ENCODE measurements at regions not wholly inside any gene's neighbourhood (a gene's known extent, or its start where the extent isn't known, plus 50 kb on each side); places are given as distances from the start of the nearest gene placed in this dataset.
"Not testable (repeated sequence)": the region's sequence is repeated elsewhere in the genome, so short reads cannot be mapped to it uniquely, and the experiment has no call there.

- H3K4me1 ChIP-seq (ENCODE audit: insufficient read depth, low read length) = no peaks in the 10 kb centered on the region
- H3K4me3 ChIP-seq (ENCODE audit: low read length) = no peak overlapping the region
- no peaks in the 10 kb centered on the region for H3K27me3 ChIP-seq (ENCODE audit: insufficient read depth, low read length)
- no peaks in the 10 kb centered on the region for H3K9me3 ChIP-seq (ENCODE audit: low read depth, low read length)
Measured at GRCh38 chr1:189212606-189213005, 1265.1 kb downstream of the BRINP3 start.

GRCh38 chr1:189216886-189217285 lies 1260.8 kb downstream of the BRINP3 start:
- Histone ChIP-seq H3K4me3 (ENCODE audit: low read length) (no peak overlapping the region), H3K4me1 (ENCODE audit: insufficient read depth, low read length) (no peaks in the 10 kb centered on the region), H3K9me3 (ENCODE audit: low read depth, low read length) (no peaks in the 10 kb centered on the region), H3K27me3 (ENCODE audit: insufficient read depth, low read length) (no peaks in the 10 kb centered on the region)

DNA sequence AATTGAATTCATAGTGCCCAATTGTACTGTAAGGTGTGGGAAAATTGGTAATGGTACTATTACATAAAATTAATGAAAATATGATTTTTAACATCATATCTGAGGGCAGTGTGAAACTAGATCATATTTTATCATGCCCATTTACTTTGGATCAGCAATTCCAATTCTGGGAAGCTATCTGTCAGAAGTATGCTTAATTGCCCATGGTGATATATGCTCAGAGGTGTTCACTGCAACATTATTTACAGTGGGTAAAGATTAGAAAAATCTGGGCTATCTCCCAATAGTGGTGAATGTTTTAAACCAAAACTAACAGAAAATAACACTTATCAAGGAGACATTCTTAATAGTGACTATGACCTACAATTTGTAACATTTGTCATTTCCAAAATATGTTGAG lies 1260.0 kb downstream of the BRINP3 start:
- Histone ChIP-seq H3K4me3 (ENCODE audit: low read length) (no peak overlapping the region), H3K9me3 (ENCODE audit: low read depth, low read length) (no peaks in the 10 kb centered on the region), H3K4me1 (ENCODE audit: insufficient read depth, low read length) (no peaks in the 10 kb centered on the region), H3K27me3 (ENCODE audit: insufficient read depth, low read length) (no peaks in the 10 kb centered on the region)

- Histone ChIP-seq H3K4me3 (ENCODE audit: low read length) (no peak overlapping the region), H3K27me3 (ENCODE audit: insufficient read depth, low read length) (no peaks in the 10 kb centered on the region), H3K9me3 (ENCODE audit: low read depth, low read length) (no peaks in the 10 kb centered on the region), H3K4me1 (ENCODE audit: insufficient read depth, low read length) (no peaks in the 10 kb centered on the region)
Measured at GRCh38 chr1:189220750-189221149, 1256.9 kb downstream of the BRINP3 start.

DNA sequence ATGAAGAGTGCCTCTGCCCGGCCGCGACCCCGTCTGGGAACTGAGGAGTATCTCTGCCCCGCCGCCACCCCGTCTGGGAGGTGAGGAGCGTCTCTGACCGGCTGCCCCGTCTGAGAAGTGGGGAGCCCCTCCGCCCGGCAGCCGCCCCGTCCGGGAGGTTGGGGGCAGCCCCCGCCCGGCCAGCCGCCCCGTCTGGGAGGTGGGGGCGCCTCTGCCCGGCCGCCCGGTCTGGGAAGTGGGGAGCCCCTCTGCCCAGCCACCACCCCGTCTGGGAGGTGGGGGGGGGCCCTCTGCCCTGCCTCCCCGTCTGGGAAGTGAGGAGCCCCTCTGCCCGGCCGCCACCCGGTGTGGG lies 1251.9 kb downstream of the BRINP3 start:
- H3K27me3 ChIP-seq (ENCODE audit: insufficient read depth, low read length); H3K4me1 ChIP-seq (ENCODE audit: insufficient read depth, low read length); H3K4me3 ChIP-seq (ENCODE audit: low read length); H3K9me3 ChIP-seq (ENCODE audit: low read depth, low read length): not testable (repeated sequence)

- Histone ChIP-seq H3K27me3 (ENCODE audit: insufficient read depth, low read length) (no peaks in the 10 kb centered on the region), H3K4me1 (ENCODE audit: insufficient read depth, low read length) (no peaks in the 10 kb centered on the region)
Measured at GRCh38 chr1:189226779-189227178, 1250.9 kb downstream of the BRINP3 start.

GRCh38 chr1:189237008-189237407 lies 1240.7 kb downstream of the BRINP3 start:
- no peaks in the 10 kb centered on the region for H3K9me3 ChIP-seq (ENCODE audit: low read depth, low read length)
- no peaks in the 10 kb centered on the region for H3K27me3 ChIP-seq (ENCODE audit: insufficient read depth, low read length)
- H3K4me1 ChIP-seq (ENCODE audit: insufficient read depth, low read length) = no peaks in the 10 kb centered on the region

More at GRCh38 chr1:189226779-189227178, 1250.9 kb downstream of the BRINP3 start:
- no peaks in the 10 kb centered on the region for H3K9me3 ChIP-seq (ENCODE audit: low read depth, low read length)
- no peak overlapping the region for H3K4me3 ChIP-seq (ENCODE audit: low read length)

GRCh38 chr1:189253601-189254350 lies 1223.9 kb downstream of the BRINP3 start:
- no peaks in the 10 kb centered on the region for H3K4me1 ChIP-seq (ENCODE audit: insufficient read depth, low read length)
- H3K27me3 ChIP-seq (ENCODE audit: insufficient read depth, low read length) = no peaks in the 10 kb centered on the region
- H3K4me3 ChIP-seq (ENCODE audit: low read length) = no peak overlapping the region
- H3K9me3 ChIP-seq (ENCODE audit: low read depth, low read length) = no peaks in the 10 kb centered on the region

More at GRCh38 chr1:189237008-189237407, 1240.7 kb downstream of the BRINP3 start:
- H3K4me3 ChIP-seq (ENCODE audit: low read length) = no peak overlapping the region

GRCh38 chr1:189261128-189261527 lies 1216.5 kb downstream of the BRINP3 start:
- H3K4me1 ChIP-seq (ENCODE audit: insufficient read depth, low read length); H3K4me3 ChIP-seq (ENCODE audit: low read length); H3K27me3 ChIP-seq (ENCODE audit: insufficient read depth, low read length): not testable (repeated sequence)

GRCh38 chr1:189269011-189269410 lies 1208.7 kb downstream of the BRINP3 start:
- H3K4me1 ChIP-seq (ENCODE audit: insufficient read depth, low read length) = no peaks in the 10 kb centered on the region
- no peaks in the 10 kb centered on the region for H3K27me3 ChIP-seq (ENCODE audit: insufficient read depth, low read length)
- no peak overlapping the region for H3K4me3 ChIP-seq (ENCODE audit: low read length)
- H3K9me3 ChIP-seq (ENCODE audit: low read depth, low read length) = peaks cover 34% of the 10 kb centered on the region

More at GRCh38 chr1:189261128-189261527, 1216.5 kb downstream of the BRINP3 start:
- H3K9me3 ChIP-seq (ENCODE audit: low read depth, low read length) = peaks cover 12% of the 10 kb centered on the region

DNA sequence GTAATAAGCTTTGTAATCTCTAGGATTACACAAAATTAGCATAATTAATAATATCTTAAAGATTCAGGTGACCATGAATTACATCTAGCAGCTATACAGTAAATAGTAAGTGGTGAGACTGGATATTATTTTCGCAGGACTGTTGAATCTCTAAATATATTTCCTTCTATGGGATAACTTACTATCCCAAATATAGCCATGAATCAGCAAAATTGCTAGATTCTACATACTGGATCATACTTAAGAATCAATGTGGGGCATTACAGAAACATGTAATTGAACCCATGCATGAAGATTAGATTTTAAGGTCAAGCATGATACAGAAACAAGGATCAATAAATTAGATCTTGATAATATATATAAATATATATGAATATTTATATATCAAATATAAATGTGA lies 1203.4 kb downstream of the BRINP3 start:
- no peaks in the 10 kb centered on the region for H3K27me3 ChIP-seq (ENCODE audit: insufficient read depth, low read length)
- no peaks in the 10 kb centered on the region for H3K4me1 ChIP-seq (ENCODE audit: insufficient read depth, low read length)
- no peak overlapping the region for H3K4me3 ChIP-seq (ENCODE audit: low read length)
- peaks cover 13% of the 10 kb centered on the region for H3K9me3 ChIP-seq (ENCODE audit: low read depth, low read length)

DNA sequence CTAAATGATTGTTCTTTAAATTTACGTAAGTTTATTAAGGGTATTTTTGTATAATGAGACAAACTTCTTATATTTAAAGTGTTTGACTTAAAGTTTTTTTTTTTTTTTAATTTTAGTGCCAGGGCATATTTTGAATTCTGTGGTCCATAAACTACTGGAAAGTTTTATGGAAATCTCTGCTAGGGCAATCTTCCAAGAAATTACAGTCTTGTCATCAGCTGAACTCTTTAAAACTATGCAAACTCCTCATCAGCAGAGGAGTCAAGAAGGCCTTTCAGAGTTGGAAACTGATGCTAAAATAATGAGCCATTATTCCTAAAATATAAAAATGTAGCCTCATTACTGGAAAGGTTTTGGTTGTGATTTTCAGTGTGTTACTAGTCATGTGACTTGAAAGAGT lies 1201.9 kb downstream of the BRINP3 start:
- Histone ChIP-seq H3K4me3 (ENCODE audit: low read length) (no peak overlapping the region), H3K4me1 (ENCODE audit: insufficient read depth, low read length) (no peaks in the 10 kb centered on the region), H3K9me3 (ENCODE audit: low read depth, low read length) (peaks cover 12% of the 10 kb centered on the region), H3K27me3 (ENCODE audit: insufficient read depth, low read length) (no peaks in the 10 kb centered on the region)

DNA sequence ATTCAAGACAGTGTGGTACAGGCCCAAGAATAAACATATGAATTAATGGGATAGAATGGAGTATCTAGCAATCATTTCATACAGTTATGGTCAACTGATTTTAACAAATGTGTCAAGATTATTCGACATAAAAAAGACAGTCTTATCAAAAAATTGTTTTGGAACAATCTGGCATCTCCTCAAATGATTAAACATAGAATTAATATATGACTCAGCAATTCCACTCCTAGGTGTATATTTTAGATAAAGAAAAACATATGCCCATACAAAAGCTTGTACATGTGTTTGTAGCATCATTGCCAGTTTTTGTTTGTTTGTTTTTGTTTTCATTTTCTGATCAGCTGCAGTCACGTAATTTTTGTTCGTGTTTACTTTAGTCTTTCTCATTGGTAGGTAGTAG lies 1188.3 kb downstream of the BRINP3 start:
- Histone ChIP-seq H3K9me3 (ENCODE audit: low read depth, low read length) (no peaks in the 10 kb centered on the region), H3K4me1 (ENCODE audit: insufficient read depth, low read length) (no peaks in the 10 kb centered on the region), H3K27me3 (ENCODE audit: insufficient read depth, low read length) (no peaks in the 10 kb centered on the region), H3K4me3 (ENCODE audit: low read length) (no peak overlapping the region)

GRCh38 chr1:189301235-189301634 lies 1176.4 kb downstream of the BRINP3 start:
- Histone ChIP-seq H3K4me1 (ENCODE audit: insufficient read depth, low read length) (no peaks in the 10 kb centered on the region), H3K4me3 (ENCODE audit: low read length) (no peak overlapping the region), H3K9me3 (ENCODE audit: low read depth, low read length) (peaks cover 8% of the 10 kb centered on the region), H3K27me3 (ENCODE audit: insufficient read depth, low read length) (no peaks in the 10 kb centered on the region)

- Histone ChIP-seq H3K9me3 (ENCODE audit: low read depth, low read length) (peaks cover 8% of the 10 kb centered on the region), H3K4me1 (ENCODE audit: insufficient read depth, low read length) (no peaks in the 10 kb centered on the region), H3K4me3 (ENCODE audit: low read length) (no peak overlapping the region), H3K27me3 (ENCODE audit: insufficient read depth, low read length) (no peaks in the 10 kb centered on the region)
Measured at GRCh38 chr1:189305279-189305678, 1172.4 kb downstream of the BRINP3 start.

- H3K4me3 ChIP-seq (ENCODE audit: low read length) = no peak overlapping the region
- H3K4me1 ChIP-seq (ENCODE audit: insufficient read depth, low read length) = no peaks in the 10 kb centered on the region
- no peaks in the 10 kb centered on the region for H3K9me3 ChIP-seq (ENCODE audit: low read depth, low read length)
- no peaks in the 10 kb centered on the region for H3K27me3 ChIP-seq (ENCODE audit: insufficient read depth, low read length)
Measured at GRCh38 chr1:189311915-189312314, 1165.7 kb downstream of the BRINP3 start.
